ENCODE measurements at regions not wholly inside any gene's neighbourhood (a gene's known extent, or its start where the extent isn't known, plus 50 kb on each side); places are given as distances from the start of the nearest gene placed in this dataset.

- TF ChIP-seq CTCF (IDR thresholded peaks at IDR 0.05) (no peak), POLR2A (IDR thresholded peaks at IDR 0.05) (no peak)
Measured at GRCh38 chr22:47772864-47773263, 1010.4 kb downstream of the TBC1D22A start.
